ENCODE measurements at regions not wholly inside any gene's neighbourhood (a gene's known extent, or its start where the extent isn't known, plus 50 kb on each side); places are given as distances from the start of the nearest gene placed in this dataset.

- TF ChIP-seq FOSL2 (IDR thresholded peaks at IDR 0.05) (no peak), FOSL2 (CRISPR knock-in tag; IDR thresholded peaks at IDR 0.05) (no peak), POLR2A (IDR thresholded peaks at IDR 0.05; ENCODE audit: low read length) (no peak)
Measured at GRCh38 chr19:30670011-30670329, 297.8 kb downstream of the ZNF536 start (continued).

- peak; percentile 61 to 88 for ATAC-seq
- peak; percentile 61 to 66 for DNase-seq (ENCODE audit: low read depth in 1 of 2, low spot score in 1 of 2)
- peak; percentile 96 for TF ChIP-seq CTCF (IDR thresholded peaks at IDR 0.05)
- peak; percentile 74 for TF ChIP-seq SMC3 (IDR thresholded peaks at IDR 0.05)
- no peak for TF ChIP-seq RCOR1 (IDR thresholded peaks at IDR 0.05; ENCODE audit: low read depth, low read length)
- TF ChIP-seq RAD21 (conservative IDR thresholded peaks at IDR 0.05 in 1 of 2, IDR thresholded peaks at IDR 0.05 in 1 of 2): peak; percentile 88
- Histone ChIP-seq H3K4me1 (peaks cover 8% of the 10 kb centered on the region; the same call in 1 of the 3 replicates), H3K9me3 (no peaks in the 10 kb centered on the region), H3K4me3 (no peak overlapping the region), H3K27ac (no peak overlapping the region), H3K4me2 (peak overlapping the region; percentile 55)
- WGBS (ENCODE audit: missing lambda C conversion rate): 9% methylated on average over 24 of the region's 25 CpGs
- ChIA-PET POLR2A (no interaction called here), CTCF (interaction anchor here (0.6 to 15.9 kb wide), 70 partner anchors 9 to 1977 kb away, joined by 3 to 298 read pairs (median 4); partner anchors contain the start of gene POP4)
- no peak for FAIRE-seq
Measured at GRCh38 chr19:30669329-30670010, 297.3 kb downstream of the ZNF536 start.

- CTCF ChIA-PET: interaction anchor here (0.6 to 15.9 kb wide), 42 partner anchors 8 to 1957 kb away, joined by 3 to 298 read pairs (median 4); no protein-coding TSS in a partner anchor
- no peak for FAIRE-seq
- WGBS (ENCODE audit: missing lambda C conversion rate): 13% methylated on average over 16 of the region's 16 CpGs
Measured at GRCh38 chr19:30668521-30669155, 296.5 kb downstream of the ZNF536 start.

More at GRCh38 chr19:30668521-30669155, 296.5 kb downstream of the ZNF536 start:
- H3K4me3 ChIP-seq: no peak overlapping the region
- TF ChIP-seq TFCP2L1 (CRISPR knock-in tag; IDR thresholded peaks at IDR 0.05) (no peak), RFX5 (IDR thresholded peaks at IDR 0.05) (no peak), RCOR1 (IDR thresholded peaks at IDR 0.05; ENCODE audit: low read depth, low read length) (no peak), SMC3 (IDR thresholded peaks at IDR 0.05) (no peak), RAD21 (conservative IDR thresholded peaks at IDR 0.05 in 1 of 2, IDR thresholded peaks at IDR 0.05 in 1 of 2) (no peak), E2F6 (IDR thresholded peaks at IDR 0.05; ENCODE audit: borderline replicate concordance, low read depth) (no peak), HOXB5 (CRISPR knock-in tag; IDR thresholded peaks at IDR 0.05) (no peak), KDM1A (IDR thresholded peaks at IDR 0.05; ENCODE audit: low read depth) (no peak), FOSB (CRISPR knock-in tag; IDR thresholded peaks at IDR 0.05) (no peak), REST (IDR thresholded peaks at IDR 0.05) (no peak), EP300 (IDR thresholded peaks at IDR 0.05) (no peak), CBX2 (IDR thresholded peaks at IDR 0.05; ENCODE audit: borderline replicate concordance, low read depth) (no peak)
- ATAC-seq: peak in 1 of 2 experiments; percentile 1; a peak in 1 of 6 replicates
- POLR2A ChIA-PET: no interaction called here
- H3K9me3 ChIP-seq: no peaks in the 10 kb centered on the region
- H3K4me2 ChIP-seq: peak overlapping the region; percentile 55
- peaks cover 8% of the 10 kb centered on the region; the same call in 1 of the 3 replicates for H3K4me1 ChIP-seq
- no peak overlapping the region for H3K27ac ChIP-seq
- no peak for DNase-seq (ENCODE audit: low read depth in 1 of 2, low spot score in 1 of 2)
